H9 (cell line): ENCODE measurements at regions not wholly inside any gene's neighbourhood (a gene's known extent, or its start where the extent isn't known, plus 50 kb on each side); places are given as distances from the start of the nearest gene placed in this dataset.

Experiments
- DNase-seq: peaks from one replicate; pipeline ENCODE4 v3.0.0-alpha.2; 2017
- H2AFZ ChIP-seq: one replicate; pipeline ENCODE4 v1.6.1; 2013; ENCODE audit warnings: mild to moderate bottlenecking, low read length, control low read depth, moderate library complexity
- H2AK5ac ChIP-seq: 2 replicates; pipeline ENCODE4 v1.6.1; 2013; ENCODE audit warnings: low read length, control low read depth, mixed read lengths; ENCODE audit not compliant: insufficient read length
- H2BK120ac ChIP-seq: one replicate; pipeline ENCODE4 v1.6.1; 2013; ENCODE audit warnings: low read depth, mild to moderate bottlenecking, low read length, control low read depth, inconsistent platforms; ENCODE audit not compliant: poor library complexity, severe bottlenecking
- H2BK12ac ChIP-seq: 2 replicates; pipeline ENCODE4 v1.6.1; 2013; ENCODE audit warnings: low read length, control low read depth, mixed read lengths, low read depth; ENCODE audit not compliant: insufficient read length
- H2BK15ac ChIP-seq: 2 replicates; pipeline ENCODE4 v1.6.1; 2013; ENCODE audit warnings: low read depth, low read length, control low read depth
- H2BK20ac ChIP-seq: one replicate; pipeline ENCODE4 v1.6.1; 2013; ENCODE audit warnings: low read depth, mild to moderate bottlenecking, low read length, control low read depth, inconsistent platforms; ENCODE audit not compliant: poor library complexity, severe bottlenecking
- H2BK5ac ChIP-seq: 2 replicates; pipeline ENCODE4 v1.6.1; 2013; ENCODE audit warnings: low read length, control low read depth, mixed read lengths; ENCODE audit not compliant: insufficient read length
- H3K14ac ChIP-seq: 2 replicates; pipeline ENCODE4 v1.6.1; 2013; ENCODE audit warnings: low read length, control low read depth; ENCODE audit not compliant: insufficient read depth
- H3K18ac ChIP-seq: 2 replicates; pipeline ENCODE4 v1.6.1; 2013; ENCODE audit warnings: low read depth, mild to moderate bottlenecking, mixed read lengths, low read length, control low read depth; ENCODE audit not compliant: insufficient read length
- H3K23ac ChIP-seq: 2 replicates; pipeline ENCODE4 v1.6.1; 2013; ENCODE audit warnings: low read length, control low read depth, mixed read lengths, low read depth; ENCODE audit not compliant: insufficient read length
- H3K23me2 ChIP-seq: 2 replicates; pipeline ENCODE4 v1.6.1; 2013; ENCODE audit warnings: low read depth, mild to moderate bottlenecking, mixed read lengths, low read length, control low read depth; ENCODE audit not compliant: insufficient read length, poor library complexity, severe bottlenecking
- H3K27ac ChIP-seq: 2 replicates; pipeline ENCODE4 v1.5.1; 2013; ENCODE audit warnings: low read length, control low read depth, mixed read lengths, low read depth; ENCODE audit not compliant: insufficient read length
- H3K27me3 ChIP-seq: 2 replicates; pipeline ENCODE4 v1.6.1; 2013; ENCODE audit warnings: low read length, control low read depth, inconsistent platforms; ENCODE audit not compliant: insufficient read depth
- H3K4ac ChIP-seq: 2 replicates; pipeline ENCODE4 v1.6.1; 2013; ENCODE audit warnings: low read depth, mild to moderate bottlenecking, control low read depth, inconsistent platforms, low read length, moderate library complexity
- H3K4me1 ChIP-seq: 2 replicates; pipeline ENCODE4 v1.6.1; 2013; ENCODE audit warnings: low read length, control low read depth, inconsistent platforms; ENCODE audit not compliant: insufficient read depth
- H3K4me2 ChIP-seq: 2 replicates; pipeline ENCODE4 v1.6.1; 2013; ENCODE audit warnings: low read length, control low read depth, mixed read lengths; ENCODE audit not compliant: insufficient read length, insufficient read depth
- H3K56ac ChIP-seq: 2 replicates; pipeline ENCODE4 v1.6.1; 2013; ENCODE audit warnings: low read depth, mild to moderate bottlenecking, mixed read lengths, low read length, control low read depth; ENCODE audit not compliant: insufficient read length
- H3K79me1 ChIP-seq: 2 replicates; pipeline ENCODE4 v1.6.1; 2013; ENCODE audit warnings: low read depth, mild to moderate bottlenecking, moderate library complexity, low read length, control low read depth, inconsistent platforms; ENCODE audit not compliant: insufficient read depth, poor library complexity, severe bottlenecking
- H3K79me2 ChIP-seq: 2 replicates; pipeline ENCODE4 v1.6.1; 2013; ENCODE audit warnings: low read length, control low read depth, inconsistent platforms; ENCODE audit not compliant: insufficient read depth
- H3K9ac ChIP-seq: 2 replicates; pipeline ENCODE4 v1.6.1; 2013; ENCODE audit warnings: low read length, control low read depth, mixed read lengths; ENCODE audit not compliant: insufficient read length; ENCODE audit errors: extremely low read depth
- H3K9me3 ChIP-seq: one replicate; pipeline ENCODE4 v1.6.1; 2013; ENCODE audit warnings: low read depth, low read length, inconsistent platforms; ENCODE audit not compliant: control insufficient read depth
- H3T11ph ChIP-seq: one replicate; pipeline ENCODE4 v1.6.1; 2013; ENCODE audit warnings: mild to moderate bottlenecking, low read length, control low read depth, inconsistent platforms
- H4K20me1 ChIP-seq: one replicate; pipeline ENCODE4 v1.6.1; 2013; ENCODE audit not compliant: control insufficient read depth, insufficient read length, insufficient read depth
- H4K5ac ChIP-seq: 2 replicates; pipeline ENCODE4 v1.6.1; 2013; ENCODE audit warnings: low read depth, mild to moderate bottlenecking, mixed read lengths, low read length, control low read depth; ENCODE audit not compliant: insufficient read length
- H4K8ac ChIP-seq: replicated peaks from 2 replicates; pipeline ENCODE4 v1.6.1; 2013; ENCODE audit warnings: low read length, control low read depth, mixed read lengths, low read depth; ENCODE audit not compliant: insufficient read length
- H4K91ac ChIP-seq: 2 replicates; pipeline ENCODE4 v1.6.1; 2013; ENCODE audit warnings: low read depth, mild to moderate bottlenecking, moderate library complexity, mixed read lengths, low read length, control low read depth; ENCODE audit not compliant: insufficient read length
- H3K27ac Mint-ChIP-seq, 3 experiments: 2 replicates in 2 of 3; 3 replicates in 1 of 3; pipeline ENCODE4 v1.8.0; 2020 to 2021; ENCODE audit warnings: mixed read lengths in 3 of 3, mild to moderate bottlenecking in 1 of 3, moderate library complexity in 1 of 3
- H3K27me3 Mint-ChIP-seq: 2 replicates; pipeline ENCODE4 v1.8.0; 2021; ENCODE audit warnings: low read depth, mild to moderate bottlenecking, moderate library complexity, mixed read lengths
- H3K36me3 Mint-ChIP-seq, 3 experiments: 2 replicates in 2 of 3; 3 replicates in 1 of 3; pipeline ENCODE4 v1.8.0; 2020 to 2021; ENCODE audit warnings: low read depth in 3 of 3, mixed read lengths in 3 of 3; ENCODE audit not compliant: insufficient read depth in 1 of 3
- H3K4me1 Mint-ChIP-seq, 2 experiments: 2 replicates each; pipeline ENCODE4 v1.8.0; 2020; ENCODE audit warnings: mixed read lengths in 2 of 2
- H3K4me3 Mint-ChIP-seq, 2 experiments: 2 replicates in 1 of 2; 3 replicates in 1 of 2; pipeline ENCODE4 v1.8.0; 2020 to 2021; ENCODE audit warnings: mild to moderate bottlenecking in 2 of 2, mixed read lengths in 2 of 2, moderate library complexity in 1 of 2
- H3K9me3 Mint-ChIP-seq, 2 experiments: 2 replicates in 1 of 2; 3 replicates in 1 of 2; pipeline ENCODE4 v1.8.0; 2020; ENCODE audit warnings: mild to moderate bottlenecking in 2 of 2, mixed read lengths in 2 of 2, moderate library complexity in 1 of 2
- WGBS: extraction: QIAGEN DNeasy Blood & Tissue Kit; methylation state at CpG from one replicate; pipeline ENCODE4 v1.1.7; 2013; ENCODE audit warnings: missing lambda C conversion rate, low lambda C conversion rate, mixed read lengths; ENCODE audit not compliant: insufficient read length; ENCODE audit errors: extremely low coverage; 5-methylcytosine and 5-hydroxymethylcytosine counted together
- TF ChIP-seq, protein P1 (sequence below): fragments of 200-600 bp; sonication (generic); conservative IDR thresholded peaks from 3 replicates; pipeline ENCODE4 v1.8.0; 2021; ENCODE audit warnings: antibody characterized with exemption, mild to moderate bottlenecking

DNA sequence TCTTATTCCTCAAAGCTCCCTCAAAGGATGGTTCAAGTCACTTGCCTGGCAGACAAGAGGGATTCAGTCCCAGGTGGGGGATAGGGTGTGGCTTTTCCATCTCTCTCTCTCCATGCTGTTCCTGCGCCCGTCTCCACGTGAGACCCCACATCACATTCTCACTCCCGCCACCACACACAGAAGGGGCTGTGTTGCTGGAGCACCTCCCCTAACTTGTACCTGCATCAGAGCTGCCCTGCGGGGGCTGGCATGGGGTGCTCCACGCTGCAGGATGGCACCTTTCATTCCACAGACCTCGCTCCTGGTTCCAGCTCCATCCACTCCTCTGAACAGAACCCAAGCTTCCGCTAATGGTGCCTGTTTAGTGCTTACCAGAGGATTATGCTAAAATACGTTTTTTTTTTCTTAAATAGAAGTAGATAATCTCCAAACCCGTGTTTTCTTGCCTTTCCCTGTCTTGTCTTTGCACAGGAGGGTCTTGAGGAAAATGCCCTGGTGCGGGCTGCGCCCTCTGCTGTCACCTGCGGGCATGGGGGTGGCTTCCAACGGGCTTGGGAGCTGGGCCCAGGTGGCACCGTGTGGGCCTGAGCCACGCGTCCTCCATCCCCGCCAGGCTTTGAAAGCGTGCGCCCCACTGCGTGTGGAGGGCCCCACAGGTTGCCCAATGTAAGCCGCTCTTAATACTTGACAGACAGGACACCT is 985.6 kb downstream of the BRD1 start:
- WGBS: no CpG with 5 or more reads among the region's 22 CpGs

More for the DNA sequence above, 985.6 kb downstream of the BRD1 start:
- Histone ChIP-seq H3K27me3 (no peaks in the 10 kb centered on the region), H2BK15ac (no peak overlapping the region), H2BK120ac (no peak overlapping the region), H2AFZ (no peak overlapping the region), H3K79me2 (no peaks in the 10 kb centered on the region), H3K9ac (no peak overlapping the region), H2BK20ac (no peak overlapping the region), H3K27ac (no peak overlapping the region), H3K4me2 (no peak overlapping the region), H4K20me1 (no peaks in the 10 kb centered on the region), H3K23me2 (no peaks in the 10 kb centered on the region), H4K91ac (no peak overlapping the region), H4K8ac (no peak overlapping the region), H3K4ac (no peak overlapping the region), H3K18ac (no peak overlapping the region), H2BK12ac (no peak overlapping the region), H3K14ac (no peak overlapping the region), H3K56ac (no peak overlapping the region), H2BK5ac (no peak overlapping the region), H3K23ac (no peak overlapping the region), H3K4me1 (no peaks in the 10 kb centered on the region), H2AK5ac (no peak overlapping the region), H3K79me1 (no peaks in the 10 kb centered on the region), H3T11ph (no peak overlapping the region), H4K5ac (no peak overlapping the region), H3K9me3 (no peaks in the 10 kb centered on the region)
- no peak for DNase-seq
- peaks cover 4% of the 10 kb centered on the region in 2 experiments; a peak in 3 of 5 replicates for H3K9me3 Mint-ChIP-seq
- H3K27me3 Mint-ChIP-seq: peaks cover 6% of the 10 kb centered on the region; the same call in 1 of the 2 replicates
- H3K4me1 Mint-ChIP-seq: peaks cover 1 to 8% of the 10 kb centered on the region in 2 experiments
- H3K36me3 Mint-ChIP-seq: peaks cover 0 to 2% (median 0%) of the 10 kb centered on the region in 3 experiments; a peak in 1 of 7 replicates
- no peak overlapping the region for H3K27ac Mint-ChIP-seq
- no peak overlapping the region for H3K4me3 Mint-ChIP-seq
- TF ChIP-seq, protein P1, sequence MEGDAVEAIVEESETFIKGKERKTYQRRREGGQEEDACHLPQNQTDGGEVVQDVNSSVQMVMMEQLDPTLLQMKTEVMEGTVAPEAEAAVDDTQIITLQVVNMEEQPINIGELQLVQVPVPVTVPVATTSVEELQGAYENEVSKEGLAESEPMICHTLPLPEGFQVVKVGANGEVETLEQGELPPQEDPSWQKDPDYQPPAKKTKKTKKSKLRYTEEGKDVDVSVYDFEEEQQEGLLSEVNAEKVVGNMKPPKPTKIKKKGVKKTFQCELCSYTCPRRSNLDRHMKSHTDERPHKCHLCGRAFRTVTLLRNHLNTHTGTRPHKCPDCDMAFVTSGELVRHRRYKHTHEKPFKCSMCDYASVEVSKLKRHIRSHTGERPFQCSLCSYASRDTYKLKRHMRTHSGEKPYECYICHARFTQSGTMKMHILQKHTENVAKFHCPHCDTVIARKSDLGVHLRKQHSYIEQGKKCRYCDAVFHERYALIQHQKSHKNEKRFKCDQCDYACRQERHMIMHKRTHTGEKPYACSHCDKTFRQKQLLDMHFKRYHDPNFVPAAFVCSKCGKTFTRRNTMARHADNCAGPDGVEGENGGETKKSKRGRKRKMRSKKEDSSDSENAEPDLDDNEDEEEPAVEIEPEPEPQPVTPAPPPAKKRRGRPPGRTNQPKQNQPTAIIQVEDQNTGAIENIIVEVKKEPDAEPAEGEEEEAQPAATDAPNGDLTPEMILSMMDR: no peak
